PC-3 (cell line): ENCODE measurements at regions not wholly inside any gene's neighbourhood (a gene's known extent, or its start where the extent isn't known, plus 50 kb on each side); places are given as distances from the start of the nearest gene placed in this dataset.

Experiments used
- EZH2phosphoT487 ChIP-seq: fragments of 300-600 bp; sonication (generic); IDR thresholded peaks from 2 replicates; pipeline ENCODE4 v1.6.1; 2018; ENCODE audit warnings: mild to moderate bottlenecking, antibody characterized with exemption, low read length, borderline replicate concordance
- TF ChIP-seq, protein P1 (sequence below): fragments of 300-600 bp; sonication (generic); conservative IDR thresholded peaks from 2 replicates; pipeline ENCODE4 v1.5.1; 2017; ENCODE audit warnings: antibody characterized with exemption, low read depth, mild to moderate bottlenecking, low read length

DNA sequence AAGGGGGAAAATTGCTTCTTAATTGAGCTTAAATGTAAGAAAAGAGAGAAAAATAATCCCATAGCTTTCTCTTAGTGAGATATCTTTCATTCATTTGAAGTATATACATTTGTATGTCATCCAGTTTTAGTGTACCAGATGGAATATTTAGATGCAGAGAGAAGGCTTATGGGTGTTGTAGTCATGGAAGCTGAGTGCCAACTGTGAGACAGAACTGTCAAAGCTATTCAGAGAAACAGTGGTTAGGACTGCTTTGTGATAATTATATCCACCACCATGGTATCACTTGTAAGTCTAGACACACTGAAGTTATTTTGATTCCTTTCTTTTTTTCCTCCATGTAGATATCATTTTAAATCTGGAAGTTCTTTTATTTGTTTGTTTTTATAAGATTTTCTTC, 524.3 kb upstream of the EPHA7 start:
- TF ChIP-seq, protein P1, sequence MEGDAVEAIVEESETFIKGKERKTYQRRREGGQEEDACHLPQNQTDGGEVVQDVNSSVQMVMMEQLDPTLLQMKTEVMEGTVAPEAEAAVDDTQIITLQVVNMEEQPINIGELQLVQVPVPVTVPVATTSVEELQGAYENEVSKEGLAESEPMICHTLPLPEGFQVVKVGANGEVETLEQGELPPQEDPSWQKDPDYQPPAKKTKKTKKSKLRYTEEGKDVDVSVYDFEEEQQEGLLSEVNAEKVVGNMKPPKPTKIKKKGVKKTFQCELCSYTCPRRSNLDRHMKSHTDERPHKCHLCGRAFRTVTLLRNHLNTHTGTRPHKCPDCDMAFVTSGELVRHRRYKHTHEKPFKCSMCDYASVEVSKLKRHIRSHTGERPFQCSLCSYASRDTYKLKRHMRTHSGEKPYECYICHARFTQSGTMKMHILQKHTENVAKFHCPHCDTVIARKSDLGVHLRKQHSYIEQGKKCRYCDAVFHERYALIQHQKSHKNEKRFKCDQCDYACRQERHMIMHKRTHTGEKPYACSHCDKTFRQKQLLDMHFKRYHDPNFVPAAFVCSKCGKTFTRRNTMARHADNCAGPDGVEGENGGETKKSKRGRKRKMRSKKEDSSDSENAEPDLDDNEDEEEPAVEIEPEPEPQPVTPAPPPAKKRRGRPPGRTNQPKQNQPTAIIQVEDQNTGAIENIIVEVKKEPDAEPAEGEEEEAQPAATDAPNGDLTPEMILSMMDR = no peak
- TF ChIP-seq EZH2phosphoT487 = no peak
